Keratinocyte (primary cell): ENCODE measurements at regions not wholly inside any gene's neighbourhood (a gene's known extent, or its start where the extent isn't known, plus 50 kb on each side); places are given as distances from the start of the nearest gene placed in this dataset.

ENCODE experiments used
- DNase-seq: peaks from one replicate; pipeline ENCODE4 v3.0.0-alpha.2; 2011; ENCODE audit warnings: low read depth, missing footprints, low spot score
- FAIRE-seq: peaks from 2 replicates; lab custom pipeline; 2011; peaks lifted over from hg19 to GRCh38; lab: Jason Lieb, UNC
- H2AFZ ChIP-seq: 2 replicates; pipeline ENCODE4 v1.6.0; 2012; ENCODE audit warnings: low read length, control low read depth, inconsistent platforms; ENCODE audit not compliant: control insufficient read depth
- H3K27ac ChIP-seq: 2 replicates; pipeline ENCODE4 v1.5.1; 2011; ENCODE audit warnings: low read length; ENCODE audit not compliant: control insufficient read depth, insufficient read depth
- H3K27me3 ChIP-seq: 3 replicates; pipeline ENCODE4 v1.6.0; 2011; ENCODE audit warnings: low read length; ENCODE audit not compliant: control insufficient read depth, insufficient read depth; ENCODE audit errors: extremely low read depth
- H3K36me3 ChIP-seq, 2 experiments: 2 replicates in 1 of 2; 3 replicates in 1 of 2; pipeline ENCODE4 v1.5.1; 2011; ENCODE audit warnings: low read length in 2 of 2, mild to moderate bottlenecking in 1 of 2; ENCODE audit not compliant: control insufficient read depth in 2 of 2, insufficient read depth in 2 of 2; ENCODE audit errors: extremely low read depth in 1 of 2
- H3K4me1 ChIP-seq: 3 replicates; pipeline ENCODE4 v1.5.1; 2011; ENCODE audit warnings: low read length; ENCODE audit not compliant: control insufficient read depth, insufficient read depth; ENCODE audit errors: extremely low read depth
- H3K4me2 ChIP-seq: 3 replicates; pipeline ENCODE4 v1.6.0; 2011; ENCODE audit warnings: low read depth, low read length; ENCODE audit not compliant: control insufficient read depth, insufficient read depth; ENCODE audit errors: extremely low read depth
- H3K4me3 ChIP-seq, 3 experiments: fragments of 200-600 bp in 1 of 3; sonication (generic) in 1 of 3; 2 replicates in 2 of 3; 3 replicates in 1 of 3; pipeline ENCODE4 v1.5.1; 2011 to 2016; ENCODE audit warnings: low read length in 3 of 3, mild to moderate bottlenecking in 3 of 3, control low read depth in 2 of 3, inconsistent platforms in 1 of 3, low read depth in 1 of 3, mixed read lengths in 1 of 3, mixed run types in 1 of 3, moderate library complexity in 1 of 3; ENCODE audit not compliant: control insufficient read depth in 2 of 3, insufficient read depth in 2 of 3; ENCODE audit errors: extremely low read depth in 1 of 3
- H3K79me2 ChIP-seq: 2 replicates; pipeline ENCODE4 v1.6.0; 2012; ENCODE audit warnings: low read length; ENCODE audit not compliant: control insufficient read depth, insufficient read depth
- H3K9ac ChIP-seq: 3 replicates; pipeline ENCODE4 v1.6.0; 2011; ENCODE audit warnings: low read length; ENCODE audit not compliant: control insufficient read depth, insufficient read depth; ENCODE audit errors: extremely low read depth
- H3K9me1 ChIP-seq: 3 replicates; pipeline ENCODE4 v1.6.0; 2011; ENCODE audit warnings: low read length; ENCODE audit not compliant: control insufficient read depth, insufficient read depth; ENCODE audit errors: extremely low read depth
- H3K9me3 ChIP-seq: 2 replicates; pipeline ENCODE4 v1.5.1; 2012; ENCODE audit warnings: low read depth, low read length; ENCODE audit not compliant: control insufficient read depth
- H4K20me1 ChIP-seq: 3 replicates; pipeline ENCODE4 v1.6.0; 2011; ENCODE audit warnings: low read length; ENCODE audit not compliant: control insufficient read depth, insufficient read depth; ENCODE audit errors: extremely low read depth
- EZH2 ChIP-seq: IDR thresholded peaks from one replicate; pipeline ENCODE4 v1.6.1; 2012; ENCODE audit warnings: inconsistent platforms, mild to moderate bottlenecking, low read length, moderate library complexity
- dilution Hi-C: fragments of 300-500 bp; cut with MboI; formaldehyde crosslinking; loops from one replicate; pipeline ENCODE4 v1.7.0; 2020; ENCODE audit warnings: low sequenced_read_pairs; ENCODE audit not compliant: extremely low pct_ligation_motif_present
- TF ChIP-seq, protein P1 (sequence below), 3 experiments: IDR thresholded peaks in 1 of 3; conservative IDR thresholded peaks in 1 of 3; optimal IDR thresholded peaks in 1 of 3; 2 replicates in 2 of 3; 3 replicates in 1 of 3; pipeline versions ENCODE3 to v1.5.1; 2011; ENCODE audit warnings: low read length in 3 of 3, mild to moderate bottlenecking in 3 of 3, moderate library complexity in 2 of 3, control low read depth in 1 of 3, inconsistent platforms in 1 of 3; ENCODE audit not compliant: insufficient read depth in 2 of 3; ENCODE audit errors: extremely low read depth in 1 of 3

GRCh38 chr1:79303040-79303439 is 296.5 kb upstream of the ADGRL4 start:
- Histone ChIP-seq H3K9me1 (no peaks in the 10 kb centered on the region), H3K79me2 (no peaks in the 10 kb centered on the region), H2AFZ (no peak overlapping the region), H3K4me1 (no peaks in the 10 kb centered on the region), H3K4me3 (no peak overlapping the region), H3K4me2 (no peak overlapping the region), H3K36me3 (no peaks in the 10 kb centered on the region), H4K20me1 (no peaks in the 10 kb centered on the region), H3K9ac (no peak overlapping the region), H3K27me3 (no peaks in the 10 kb centered on the region), H3K27ac (no peak overlapping the region), H3K9me3 (no peaks in the 10 kb centered on the region)
- dilution Hi-C loops = no loop called here
- TF ChIP-seq, protein P1, sequence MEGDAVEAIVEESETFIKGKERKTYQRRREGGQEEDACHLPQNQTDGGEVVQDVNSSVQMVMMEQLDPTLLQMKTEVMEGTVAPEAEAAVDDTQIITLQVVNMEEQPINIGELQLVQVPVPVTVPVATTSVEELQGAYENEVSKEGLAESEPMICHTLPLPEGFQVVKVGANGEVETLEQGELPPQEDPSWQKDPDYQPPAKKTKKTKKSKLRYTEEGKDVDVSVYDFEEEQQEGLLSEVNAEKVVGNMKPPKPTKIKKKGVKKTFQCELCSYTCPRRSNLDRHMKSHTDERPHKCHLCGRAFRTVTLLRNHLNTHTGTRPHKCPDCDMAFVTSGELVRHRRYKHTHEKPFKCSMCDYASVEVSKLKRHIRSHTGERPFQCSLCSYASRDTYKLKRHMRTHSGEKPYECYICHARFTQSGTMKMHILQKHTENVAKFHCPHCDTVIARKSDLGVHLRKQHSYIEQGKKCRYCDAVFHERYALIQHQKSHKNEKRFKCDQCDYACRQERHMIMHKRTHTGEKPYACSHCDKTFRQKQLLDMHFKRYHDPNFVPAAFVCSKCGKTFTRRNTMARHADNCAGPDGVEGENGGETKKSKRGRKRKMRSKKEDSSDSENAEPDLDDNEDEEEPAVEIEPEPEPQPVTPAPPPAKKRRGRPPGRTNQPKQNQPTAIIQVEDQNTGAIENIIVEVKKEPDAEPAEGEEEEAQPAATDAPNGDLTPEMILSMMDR (optimal IDR thresholded peaks at IDR 0.05 in 1 of 3, IDR thresholded peaks at IDR 0.05 in 1 of 3, conservative IDR thresholded peaks at IDR 0.05 in 1 of 3; ENCODE audit: extremely low read depth in 1 of 3, insufficient read depth in 2 of 3, low read length in 3 of 3) = no peak
- TF ChIP-seq EZH2 = no peak
- DNase-seq (no peak), FAIRE-seq (no peak)

DNA sequence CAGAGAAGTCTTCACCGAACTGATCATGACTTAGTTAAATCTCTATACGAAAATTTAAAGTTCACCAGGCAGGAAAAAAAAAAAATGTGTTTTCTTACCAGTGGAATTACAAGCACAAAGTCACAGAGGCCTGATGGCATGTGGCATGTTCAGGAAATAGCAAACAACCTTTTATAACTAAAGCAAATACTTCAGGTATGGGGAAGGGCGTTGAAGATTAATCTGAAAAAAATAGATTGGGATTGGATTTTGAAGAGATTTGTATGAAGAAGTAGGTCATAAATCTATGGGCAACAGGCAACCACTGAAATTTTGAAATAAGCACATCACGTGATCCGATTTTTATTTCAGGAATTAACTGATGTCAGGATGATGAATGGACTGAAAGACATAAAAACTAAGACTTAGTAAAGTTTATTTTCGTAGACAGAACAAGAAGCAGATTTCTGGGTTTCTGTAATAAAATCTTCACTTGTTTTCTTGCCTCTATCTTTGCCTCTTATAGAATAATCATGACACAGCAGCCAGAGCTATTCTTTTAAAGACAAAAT is 295.9 kb upstream of the ADGRL4 start:
- no peaks in the 10 kb centered on the region for H4K20me1 ChIP-seq
- no peaks in the 10 kb centered on the region for H3K79me2 ChIP-seq
- no peaks in the 10 kb centered on the region for H3K9me1 ChIP-seq
- H3K9ac ChIP-seq = no peak overlapping the region
- FAIRE-seq (no peak), DNase-seq (no peak)
- H3K27me3 ChIP-seq = no peaks in the 10 kb centered on the region
- dilution Hi-C loops = no loop called here
- no peak overlapping the region for H3K27ac ChIP-seq
- no peak overlapping the region for H2AFZ ChIP-seq
- no peaks in the 10 kb centered on the region for H3K4me1 ChIP-seq
- H3K9me3 ChIP-seq = no peaks in the 10 kb centered on the region
- no peaks in the 10 kb centered on the region for H3K36me3 ChIP-seq
- no peak overlapping the region for H3K4me2 ChIP-seq
- no peak overlapping the region for H3K4me3 ChIP-seq
- TF ChIP-seq, protein P1 (optimal IDR thresholded peaks at IDR 0.05 in 1 of 3, IDR thresholded peaks at IDR 0.05 in 1 of 3, conservative IDR thresholded peaks at IDR 0.05 in 1 of 3; ENCODE audit: extremely low read depth in 1 of 3, insufficient read depth in 2 of 3, low read length in 3 of 3) = no peak
- TF ChIP-seq EZH2 = no peak
